Left ventricle myocardium superior (tissue), 1 donor: ENCODE measurements at regions not wholly inside any gene's neighbourhood (a gene's known extent, or its start where the extent isn't known, plus 50 kb on each side); places are given as distances from the start of the nearest gene placed in this dataset.
"Not testable (repeated sequence)": the region's sequence is repeated elsewhere in the genome, so short reads cannot be mapped to it uniquely, and the experiment has no call there.

ENCODE experiments used
- ATAC-seq: fragments of 200-7000 bp; cut with Tn5 transposase; one replicate; pipeline ENCODE4 v1.9.1; 2020; ENCODE audit warnings: mild to moderate bottlenecking, moderate library complexity
- DNase-seq: peaks from one replicate; pipeline ENCODE4 v3.0.0-alpha.2; 2020
- intact Hi-C: fragments of 100-400 bp; cut with micrococcal nuclease; formaldehyde crosslinking; loops from one replicate; pipeline ENCODE4 v1.11.0; 2022
- donor health status: DM: no; HTN: yes; CAD: no; lungs with severe emphysema.

DNA sequence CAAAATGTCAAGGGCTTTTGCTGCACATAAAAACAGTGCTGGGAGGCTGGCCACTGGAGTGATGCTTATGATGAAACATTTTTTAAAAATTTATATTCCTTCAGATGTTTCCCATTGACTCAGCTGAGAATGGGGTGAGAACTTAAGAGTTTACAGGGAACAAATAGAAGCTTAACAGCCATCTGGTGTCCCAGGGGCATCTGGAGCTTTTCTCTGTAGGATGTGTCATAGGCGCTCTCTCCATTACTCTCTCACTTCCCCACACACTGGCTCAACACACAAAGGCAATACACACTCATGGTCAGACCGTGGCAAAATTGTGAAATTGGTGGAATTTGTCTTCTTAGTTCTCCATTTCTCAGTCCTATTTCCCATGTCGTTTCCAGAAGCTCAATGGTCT, 783.1 kb upstream of the LRRTM1 start:
- no peak for ATAC-seq
- no peak for DNase-seq
- intact Hi-C loops = no loop called here

- intact Hi-C loops = no loop called here
- ATAC-seq (no peak), DNase-seq (no peak)
Observed at GRCh38 chr2:81084101-81084500, 779.5 kb upstream of the LRRTM1 start.

GRCh38 chr2:81078631-81079030, 774.1 kb upstream of the LRRTM1 start:
- intact Hi-C loops = no loop called here
- no peak for ATAC-seq
- DNase-seq = no peak

GRCh38 chr2:81078102-81078501, 773.5 kb upstream of the LRRTM1 start:
- no peak for DNase-seq
- ATAC-seq = no peak
- intact Hi-C loops = no loop called here

DNA sequence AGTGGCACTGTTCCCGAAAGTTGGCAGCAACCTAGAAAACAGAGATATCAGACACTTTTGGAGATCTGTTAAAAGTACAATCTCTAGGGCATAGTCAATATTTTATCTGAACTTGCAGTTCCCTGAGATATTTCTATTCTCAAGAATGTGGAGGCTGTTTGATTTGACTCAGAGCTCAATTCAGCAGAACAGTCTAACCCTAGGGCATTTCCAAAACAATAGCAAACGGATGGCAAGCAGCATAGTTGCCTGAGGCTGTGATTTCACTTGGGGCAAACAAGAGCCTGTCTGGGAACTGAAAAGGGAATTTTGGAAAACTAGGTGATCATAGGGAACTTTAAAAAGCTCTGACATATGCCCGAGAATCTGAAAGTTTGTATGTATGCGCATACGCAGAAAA, 772.8 kb upstream of the LRRTM1 start:
- ATAC-seq = no peak
- intact Hi-C loops = no loop called here
- no peak for DNase-seq

DNA sequence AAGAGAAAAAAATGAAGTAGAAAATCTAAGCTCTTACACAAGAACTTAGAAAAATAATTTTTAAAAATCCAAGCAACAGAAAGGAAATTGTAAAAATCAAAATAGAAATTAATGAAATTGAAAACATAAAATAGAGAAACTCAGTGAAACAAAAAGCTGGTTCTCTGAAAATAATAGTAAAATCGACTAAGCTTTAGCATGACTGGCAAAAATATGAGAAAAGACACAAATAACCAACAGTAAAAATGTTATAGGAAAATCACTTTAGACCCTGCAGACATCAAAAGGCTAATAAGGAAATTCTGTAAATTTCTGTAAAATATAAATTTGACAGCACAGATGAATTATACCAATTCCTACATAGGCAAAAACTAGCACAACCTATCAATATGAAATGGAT, 768.9 kb upstream of the LRRTM1 start:
- intact Hi-C loops = no loop called here
- DNase-seq (no peak), ATAC-seq (no peak)

GRCh38 chr2:81068144-81068543, 763.6 kb upstream of the LRRTM1 start:
- intact Hi-C loops = no loop called here
- DNase-seq = no peak
- ATAC-seq = no peak

DNA sequence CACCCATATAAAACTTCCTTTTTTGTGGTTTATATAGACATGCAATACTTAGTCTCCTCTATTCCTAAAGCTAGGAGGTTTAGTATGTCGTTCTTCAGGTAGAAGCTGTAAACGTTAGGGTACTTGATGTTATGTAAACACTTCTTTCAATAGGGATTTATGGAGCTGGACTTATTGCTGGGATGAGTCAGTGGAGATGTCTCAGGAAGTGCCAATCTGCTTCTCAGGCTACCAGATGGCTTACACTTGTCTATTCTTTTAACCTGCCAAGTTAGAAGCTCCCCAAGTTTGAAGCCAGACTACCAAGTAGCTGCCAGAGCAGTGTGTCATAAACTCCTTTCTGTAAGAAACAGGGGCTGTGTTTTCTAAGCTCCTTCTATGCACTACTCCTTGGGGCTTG, 756.5 kb upstream of the LRRTM1 start:
- ATAC-seq = no peak
- intact Hi-C loops = no loop called here
- DNase-seq = no peak

GRCh38 chr2:81050580-81051095, 746.1 kb upstream of the LRRTM1 start:
- ATAC-seq (no peak), DNase-seq (no peak)
- intact Hi-C loops = no loop called here

GRCh38 chr2:81043681-81044080, 739.1 kb upstream of the LRRTM1 start:
- ATAC-seq = no peak
- DNase-seq = no peak
- intact Hi-C loops = no loop called here

GRCh38 chr2:81007104-81007503, 702.6 kb upstream of the LRRTM1 start:
- ATAC-seq = no peak
- no peak for DNase-seq
- intact Hi-C loops = no loop called here

GRCh38 chr2:81002906-81003305, 698.4 kb upstream of the LRRTM1 start:
- ATAC-seq = no peak
- intact Hi-C loops = no loop called here
- no peak for DNase-seq

DNA sequence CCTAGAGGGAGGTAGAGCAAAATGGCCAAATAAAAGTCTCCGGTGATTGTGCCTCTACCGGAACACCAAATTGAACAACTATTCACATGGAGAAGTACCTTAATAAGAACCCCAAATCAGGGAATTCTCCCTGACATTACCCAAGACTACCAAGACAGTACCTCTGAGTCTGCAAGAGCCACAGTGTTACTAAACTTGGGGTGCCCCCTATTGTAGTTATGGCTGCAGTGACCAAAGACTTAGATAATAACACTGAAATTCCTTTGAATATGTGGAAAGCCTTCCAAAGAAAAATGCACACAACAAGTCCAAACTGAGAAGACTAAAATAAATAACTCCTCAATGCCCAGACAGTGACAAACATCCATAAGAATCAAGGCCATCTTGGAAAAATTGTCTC, 682.9 kb upstream of the LRRTM1 start:
- intact Hi-C loops = no loop called here
- no peak for DNase-seq
- ATAC-seq = no peak

GRCh38 chr2:80969900-80970299, 665.3 kb upstream of the LRRTM1 start:
- ATAC-seq (no peak), DNase-seq (no peak)
- intact Hi-C loops = no loop called here

- ATAC-seq (no peak), DNase-seq (no peak)
- intact Hi-C loops = no loop called here
Observed at GRCh38 chr2:80968450-80968849, 663.9 kb upstream of the LRRTM1 start.

- intact Hi-C loops = no loop called here
- ATAC-seq = no peak
- DNase-seq = no peak
Observed at GRCh38 chr2:80947601-80948130, 643.1 kb upstream of the LRRTM1 start.

DNA sequence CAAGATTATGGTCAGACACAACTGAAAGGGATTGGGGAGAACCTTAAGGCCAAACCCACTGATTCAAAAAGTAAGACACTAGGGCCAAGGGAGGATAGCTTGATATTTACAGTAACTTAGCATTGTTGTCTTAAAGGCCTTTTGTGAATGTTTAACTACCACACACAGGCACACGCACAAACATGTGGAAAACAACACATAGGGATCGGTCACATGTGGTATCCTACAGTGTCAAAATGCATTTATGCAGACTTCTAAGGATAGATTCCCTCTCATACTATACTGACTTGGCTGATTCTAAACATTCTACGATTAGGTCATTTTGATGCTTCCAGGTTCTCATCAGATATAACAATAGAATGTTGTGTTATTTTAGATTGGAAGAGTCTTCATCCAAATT, 638.9 kb upstream of the LRRTM1 start:
- no peak for DNase-seq
- intact Hi-C loops = no loop called here
- no peak for ATAC-seq

- intact Hi-C loops = no loop called here
- no peak for DNase-seq
- no peak for ATAC-seq
Observed at GRCh38 chr2:80942766-80943165, 638.2 kb upstream of the LRRTM1 start.

DNA sequence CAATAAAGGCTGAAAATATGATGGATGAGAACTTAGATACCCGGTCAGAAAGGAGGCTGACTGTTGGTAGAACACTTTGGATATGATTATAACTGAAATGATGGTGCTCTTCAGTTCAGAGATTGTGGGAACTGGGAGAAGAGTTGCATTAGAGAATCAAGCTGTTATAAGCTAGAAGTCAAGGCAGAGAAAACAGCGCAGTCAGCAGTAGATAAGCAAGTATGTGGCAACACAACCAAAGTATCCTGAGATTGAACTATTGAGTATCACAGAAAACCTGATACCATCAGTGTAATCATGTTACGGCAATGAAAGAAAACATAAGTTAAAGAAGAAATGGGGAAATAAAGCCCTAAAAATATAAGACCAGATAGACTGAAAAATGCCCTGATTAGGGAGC, 633.9 kb upstream of the LRRTM1 start:
- DNase-seq (no peak), ATAC-seq (no peak)
- intact Hi-C loops = no loop called here

DNA sequence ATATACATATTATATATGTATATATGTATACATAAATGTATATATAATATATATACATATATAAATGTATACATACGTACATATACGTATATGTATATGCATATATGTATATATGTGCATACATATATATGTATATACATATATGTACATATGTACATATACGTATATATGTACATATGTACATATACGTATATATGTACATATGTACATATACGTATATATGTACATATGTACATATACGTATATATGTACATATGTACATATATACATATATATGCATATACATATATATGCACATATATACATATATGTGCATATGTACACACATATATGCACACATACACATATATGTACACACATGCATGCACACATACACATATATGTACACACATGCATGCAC, 627.3 kb upstream of the LRRTM1 start:
- intact Hi-C loops, ATAC-seq, DNase-seq: not testable (repeated sequence)

DNA sequence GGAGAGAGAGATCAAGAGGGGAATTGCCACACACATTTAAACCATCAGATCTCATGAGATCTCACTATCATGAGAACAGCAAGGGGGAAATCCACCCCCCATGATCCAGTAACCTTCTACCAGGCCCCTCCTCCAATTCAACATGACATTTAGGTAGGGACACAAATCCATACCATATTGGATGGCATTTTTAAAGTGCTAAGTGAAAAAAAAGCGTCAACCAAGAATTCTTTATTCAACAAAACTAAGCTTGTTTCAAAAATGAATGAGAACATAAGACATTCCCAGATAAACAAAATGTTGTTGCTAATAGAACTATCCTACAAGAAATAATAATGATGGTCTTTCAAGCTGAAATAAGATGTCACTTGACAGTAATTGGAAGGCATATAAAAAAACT, 626.2 kb upstream of the LRRTM1 start:
- no peak for ATAC-seq

DNA sequence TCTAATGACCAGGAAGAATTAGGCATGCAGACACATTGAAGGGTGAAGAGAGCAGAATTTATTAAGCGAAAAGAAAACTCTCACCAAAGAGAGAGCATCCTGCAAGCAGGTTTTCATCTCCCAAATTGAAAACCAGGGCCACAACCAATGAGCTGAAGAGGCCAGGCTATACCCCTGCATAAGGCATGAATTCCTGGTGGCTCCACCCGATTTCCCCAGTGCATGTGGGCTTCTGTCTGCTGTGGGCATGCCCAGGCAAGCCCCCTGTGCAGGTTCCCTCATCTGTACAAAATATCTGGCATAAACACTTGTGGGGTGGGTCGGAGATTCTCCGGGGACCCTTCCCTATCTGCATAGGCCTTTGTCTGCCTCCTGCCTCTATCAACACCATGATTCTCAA, 621.6 kb upstream of the LRRTM1 start:
- intact Hi-C loops = no loop called here
- ATAC-seq = no peak
- no peak for DNase-seq

More for the DNA sequence above, 626.2 kb upstream of the LRRTM1 start:
- intact Hi-C loops = no loop called here
- no peak for DNase-seq
